RKO (cell line): ENCODE measurements at regions not wholly inside any gene's neighbourhood (a gene's known extent, or its start where the extent isn't known, plus 50 kb on each side); places are given as distances from the start of the nearest gene placed in this dataset.
"Not testable (repeated sequence)": the region's sequence is repeated elsewhere in the genome, so short reads cannot be mapped to it uniquely, and the experiment has no call there.

ENCODE experiments used
- DNase-seq: peaks from one replicate; pipeline ENCODE4 v3.0.0-alpha.2; 2016; ENCODE audit warnings: low spot score

- no peak for DNase-seq
Measured at GRCh38 chr20:48381353-48382120, 446.3 kb downstream of the PREX1 start.

- no peak for DNase-seq
Measured at GRCh38 chr20:48380661-48381060, 447.1 kb downstream of the PREX1 start.

GRCh38 chr20:48378976-48379675 lies 448.7 kb downstream of the PREX1 start:
- no peak for DNase-seq

GRCh38 chr20:48377940-48378339 lies 449.9 kb downstream of the PREX1 start:
- no peak for DNase-seq

- no peak for DNase-seq
Measured at GRCh38 chr20:48375804-48376203, 452.0 kb downstream of the PREX1 start.

GRCh38 chr20:48374991-48375595 lies 452.7 kb downstream of the PREX1 start:
- no peak for DNase-seq

- not testable (repeated sequence) for DNase-seq
Measured at GRCh38 chr20:48374031-48374907, 453.5 kb downstream of the PREX1 start.

- DNase-seq: no peak
Measured at GRCh38 chr20:48373555-48373934, 454.3 kb downstream of the PREX1 start.

GRCh38 chr20:48372851-48373554 lies 454.8 kb downstream of the PREX1 start:
- DNase-seq: not testable (repeated sequence)

GRCh38 chr20:48371211-48371610 lies 456.6 kb downstream of the PREX1 start:
- DNase-seq: no peak

- not testable (repeated sequence) for DNase-seq
Measured at GRCh38 chr20:48368580-48369021, 459.2 kb downstream of the PREX1 start.

GRCh38 chr20:48367541-48368358 lies 460.0 kb downstream of the PREX1 start:
- not testable (repeated sequence) for DNase-seq

GRCh38 chr20:48366230-48366629 lies 461.6 kb downstream of the PREX1 start:
- no peak for DNase-seq

- DNase-seq: no peak
Measured at GRCh38 chr20:48364688-48365421, 462.9 kb downstream of the PREX1 start.

GRCh38 chr20:48364055-48364454 lies 463.7 kb downstream of the PREX1 start:
- DNase-seq: no peak

- DNase-seq: no peak
Measured at GRCh38 chr20:48360342-48360975, 467.3 kb downstream of the PREX1 start.

GRCh38 chr20:48359692-48360341 lies 468.0 kb downstream of the PREX1 start:
- DNase-seq: no peak

- DNase-seq: not testable (repeated sequence)
Measured at GRCh38 chr20:48359055-48359390, 468.8 kb downstream of the PREX1 start.
